ENCODE measurements at regions not wholly inside any gene's neighbourhood (a gene's known extent, or its start where the extent isn't known, plus 50 kb on each side); places are given as distances from the start of the nearest gene placed in this dataset.

DNA sequence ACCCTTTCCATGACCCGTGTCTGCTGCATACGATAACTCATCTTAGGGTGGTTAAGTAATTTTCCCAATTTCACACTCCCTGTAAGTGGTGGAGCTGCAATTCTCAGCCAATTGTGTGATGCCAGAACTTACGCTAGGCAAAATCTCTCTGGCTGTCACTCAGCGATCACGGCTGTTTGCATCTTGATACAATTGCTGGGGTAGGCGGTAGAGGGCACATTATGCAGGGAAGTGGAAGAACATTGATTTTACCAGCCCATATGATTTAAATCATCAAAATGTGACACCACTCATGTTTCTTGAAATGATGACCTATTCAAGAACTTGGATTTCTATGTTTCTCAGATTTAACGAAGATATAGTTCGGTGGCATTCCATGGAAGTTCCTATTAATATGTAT lies 108.7 kb upstream of the ADARB2 start:
- no peak overlapping the region for H3K9ac ChIP-seq (ENCODE audit: low read length)
- no peaks in the 10 kb centered on the region for H3K4me1 ChIP-seq (ENCODE audit: control insufficient read depth, insufficient read depth, low read length)
- H3K36me3 ChIP-seq (ENCODE audit: control insufficient read depth, insufficient read depth, low read length): no peaks in the 10 kb centered on the region

DNA sequence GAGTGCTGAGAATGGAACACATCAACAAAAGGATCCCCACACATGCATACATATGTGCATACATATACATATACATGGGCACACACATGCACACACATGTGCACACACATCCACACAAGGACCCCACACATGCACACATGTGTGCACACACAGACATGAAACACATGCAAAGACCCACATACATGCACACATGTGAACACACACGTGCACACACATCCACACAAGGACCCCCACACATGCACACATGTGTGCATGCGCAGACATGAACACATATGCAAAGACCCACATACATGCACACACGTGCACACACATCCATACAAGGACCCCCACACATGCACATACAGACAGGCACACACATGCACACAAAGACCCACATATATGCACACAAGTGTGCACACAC lies 104.4 kb upstream of the ADARB2 start:
- no peaks in the 10 kb centered on the region; the same call in 1 of the 2 replicates for H3K27me3 ChIP-seq (ENCODE audit: control insufficient read depth, insufficient read depth, low read length)
- no peaks in the 10 kb centered on the region for H3K36me3 ChIP-seq (ENCODE audit: control insufficient read depth, insufficient read depth, low read length)
- no peaks in the 10 kb centered on the region for H3K9me3 ChIP-seq (ENCODE audit: control insufficient read depth, insufficient read depth, low read depth, low read length)
- H3K9ac ChIP-seq (ENCODE audit: low read length): no peak overlapping the region
- H3K4me1 ChIP-seq (ENCODE audit: control insufficient read depth, insufficient read depth, low read length): no peaks in the 10 kb centered on the region
- H3K4me3 ChIP-seq (ENCODE audit: low read depth, low read length): no peak overlapping the region
- H3K27ac ChIP-seq (ENCODE audit: low read depth, low read length): no peak overlapping the region

More for the DNA sequence above, 108.7 kb upstream of the ADARB2 start:
- Histone ChIP-seq H3K27ac (ENCODE audit: low read depth, low read length) (no peak overlapping the region), H3K4me3 (ENCODE audit: low read depth, low read length) (no peak overlapping the region), H3K9me3 (ENCODE audit: control insufficient read depth, insufficient read depth, low read depth, low read length) (no peaks in the 10 kb centered on the region), H3K27me3 (ENCODE audit: control insufficient read depth, insufficient read depth, low read length) (no peaks in the 10 kb centered on the region; the same call in 1 of the 2 replicates)

- no peak overlapping the region for H3K27ac ChIP-seq (ENCODE audit: low read depth, low read length)
- no peak overlapping the region for H3K4me3 ChIP-seq (ENCODE audit: low read depth, low read length)
- H3K36me3 ChIP-seq (ENCODE audit: control insufficient read depth, insufficient read depth, low read length): no peaks in the 10 kb centered on the region
- no peaks in the 10 kb centered on the region for H3K27me3 ChIP-seq (ENCODE audit: control insufficient read depth, insufficient read depth, low read length)
- H3K9me3 ChIP-seq (ENCODE audit: control insufficient read depth, insufficient read depth, low read depth, low read length): peaks cover 3% of the 10 kb centered on the region; the same call in 1 of the 2 replicates
- no peak overlapping the region for H3K9ac ChIP-seq (ENCODE audit: low read length)
- H3K4me1 ChIP-seq (ENCODE audit: control insufficient read depth, insufficient read depth, low read length): no peaks in the 10 kb centered on the region
Observed at GRCh38 chr10:1829712-1830111, 92.4 kb upstream of the ADARB2 start.

- H3K27me3 ChIP-seq (ENCODE audit: control insufficient read depth, insufficient read depth, low read length): no peaks in the 10 kb centered on the region
- no peak overlapping the region for H3K9ac ChIP-seq (ENCODE audit: low read length)
- no peak overlapping the region for H3K27ac ChIP-seq (ENCODE audit: low read depth, low read length)
- no peak overlapping the region for H3K4me3 ChIP-seq (ENCODE audit: low read depth, low read length)
- H3K36me3 ChIP-seq (ENCODE audit: control insufficient read depth, insufficient read depth, low read length): no peaks in the 10 kb centered on the region
- H3K9me3 ChIP-seq (ENCODE audit: control insufficient read depth, insufficient read depth, low read depth, low read length): peaks cover 7% of the 10 kb centered on the region; the same call in 1 of the 2 replicates
- no peaks in the 10 kb centered on the region for H3K4me1 ChIP-seq (ENCODE audit: control insufficient read depth, insufficient read depth, low read length)
Observed at GRCh38 chr10:1824928-1825327, 87.6 kb upstream of the ADARB2 start.

DNA sequence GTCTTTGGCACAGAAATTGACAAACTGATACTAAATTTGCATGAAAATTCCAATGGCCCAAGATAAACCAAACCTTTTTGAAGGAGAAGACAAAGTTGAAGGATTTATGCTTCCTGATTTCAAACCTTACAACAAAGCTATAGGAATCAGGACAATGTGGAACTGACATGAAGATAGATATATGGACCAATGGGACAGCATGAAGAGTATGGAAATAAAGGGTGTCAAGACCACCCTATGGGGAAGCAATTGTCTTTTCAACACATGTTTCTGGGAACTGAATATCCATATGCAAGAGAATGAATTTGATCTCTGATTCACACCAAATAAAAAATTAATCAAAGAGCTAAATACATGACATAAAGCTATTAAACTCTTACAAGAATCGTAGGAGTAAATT lies 77.2 kb upstream of the ADARB2 start:
- no peak overlapping the region for H3K27ac ChIP-seq (ENCODE audit: low read depth, low read length)
- no peak overlapping the region for H3K4me3 ChIP-seq (ENCODE audit: low read depth, low read length)
- H3K9me3 ChIP-seq (ENCODE audit: control insufficient read depth, insufficient read depth, low read depth, low read length): no peaks in the 10 kb centered on the region
- H3K4me1 ChIP-seq (ENCODE audit: control insufficient read depth, insufficient read depth, low read length): no peaks in the 10 kb centered on the region
- H3K36me3 ChIP-seq (ENCODE audit: control insufficient read depth, insufficient read depth, low read length): no peaks in the 10 kb centered on the region
- no peaks in the 10 kb centered on the region for H3K27me3 ChIP-seq (ENCODE audit: control insufficient read depth, insufficient read depth, low read length)
- no peak overlapping the region for H3K9ac ChIP-seq (ENCODE audit: low read length)

- Histone ChIP-seq H3K9ac (ENCODE audit: low read length) (no peak overlapping the region), H3K9me3 (ENCODE audit: control insufficient read depth, insufficient read depth, low read depth, low read length) (no peaks in the 10 kb centered on the region), H3K4me1 (ENCODE audit: control insufficient read depth, insufficient read depth, low read length) (no peaks in the 10 kb centered on the region), H3K36me3 (ENCODE audit: control insufficient read depth, insufficient read depth, low read length) (no peaks in the 10 kb centered on the region), H3K4me3 (ENCODE audit: low read depth, low read length) (no peak overlapping the region), H3K27me3 (ENCODE audit: control insufficient read depth, insufficient read depth, low read length) (no peaks in the 10 kb centered on the region), H3K27ac (ENCODE audit: low read depth, low read length) (no peak overlapping the region)
Observed at GRCh38 chr10:1809139-1809741, 71.9 kb upstream of the ADARB2 start.

DNA sequence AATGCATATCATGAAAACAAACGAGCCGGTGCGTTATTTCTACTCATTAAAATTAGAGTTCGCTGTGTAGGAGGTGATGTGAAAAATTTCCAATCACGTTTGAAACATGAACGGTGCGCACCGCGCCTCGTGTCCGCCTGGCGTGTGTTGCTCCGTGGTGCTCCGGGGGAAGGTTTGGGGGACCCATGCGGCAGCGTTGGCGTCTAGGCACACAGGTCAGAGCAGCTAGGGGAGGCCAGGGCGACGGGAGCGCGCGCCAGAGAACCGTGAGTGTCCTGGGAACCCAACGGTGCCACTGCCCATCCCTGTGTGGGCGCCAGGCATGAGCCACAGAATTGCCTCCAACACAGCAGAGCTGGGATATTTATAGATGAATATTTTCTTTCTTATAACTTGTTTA lies 70.6 kb upstream of the ADARB2 start:
- Histone ChIP-seq H3K9me3 (ENCODE audit: control insufficient read depth, insufficient read depth, low read depth, low read length) (no peaks in the 10 kb centered on the region), H3K4me1 (ENCODE audit: control insufficient read depth, insufficient read depth, low read length) (no peaks in the 10 kb centered on the region), H3K27me3 (ENCODE audit: control insufficient read depth, insufficient read depth, low read length) (no peaks in the 10 kb centered on the region), H3K36me3 (ENCODE audit: control insufficient read depth, insufficient read depth, low read length) (no peaks in the 10 kb centered on the region), H3K27ac (ENCODE audit: low read depth, low read length) (no peak overlapping the region), H3K9ac (ENCODE audit: low read length) (no peak overlapping the region), H3K4me3 (ENCODE audit: low read depth, low read length) (no peak overlapping the region)

DNA sequence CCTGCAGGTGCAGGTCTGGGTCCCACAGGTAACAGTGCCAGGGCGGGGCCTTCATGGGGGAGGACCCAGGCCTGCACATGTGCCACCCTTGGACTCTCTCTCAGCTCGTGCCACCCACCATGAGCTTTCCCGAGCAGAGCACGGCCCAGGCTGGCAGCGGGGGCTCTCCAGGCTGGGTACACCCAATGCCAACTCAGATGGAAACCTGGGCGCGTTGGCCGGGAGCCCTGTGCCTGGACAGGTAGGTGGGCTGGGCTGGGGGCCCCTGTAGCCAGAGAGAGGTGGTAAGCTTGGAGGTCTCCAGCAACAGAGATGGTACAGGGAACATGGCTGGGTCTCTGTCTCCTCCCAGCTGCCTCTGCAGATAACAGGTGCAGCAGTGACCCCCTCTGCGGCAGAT lies 69.9 kb upstream of the ADARB2 start:
- Histone ChIP-seq H3K9ac (ENCODE audit: low read length) (no peak overlapping the region), H3K9me3 (ENCODE audit: control insufficient read depth, insufficient read depth, low read depth, low read length) (no peaks in the 10 kb centered on the region), H3K4me3 (ENCODE audit: low read depth, low read length) (no peak overlapping the region), H3K36me3 (ENCODE audit: control insufficient read depth, insufficient read depth, low read length) (no peaks in the 10 kb centered on the region), H3K4me1 (ENCODE audit: control insufficient read depth, insufficient read depth, low read length) (no peaks in the 10 kb centered on the region), H3K27me3 (ENCODE audit: control insufficient read depth, insufficient read depth, low read length) (no peaks in the 10 kb centered on the region), H3K27ac (ENCODE audit: low read depth, low read length) (no peak overlapping the region)

GRCh38 chr10:1802413-1802812 lies 65.1 kb upstream of the ADARB2 start:
- Histone ChIP-seq H3K4me3 (ENCODE audit: low read depth, low read length) (no peak overlapping the region), H3K36me3 (ENCODE audit: control insufficient read depth, insufficient read depth, low read length) (no peaks in the 10 kb centered on the region), H3K27me3 (ENCODE audit: control insufficient read depth, insufficient read depth, low read length) (no peaks in the 10 kb centered on the region)

GRCh38 chr10:1788401-1788800 lies 51.1 kb upstream of the ADARB2 start:
- Histone ChIP-seq H3K27ac (ENCODE audit: low read depth, low read length) (no peak overlapping the region), H3K9me3 (ENCODE audit: control insufficient read depth, insufficient read depth, low read depth, low read length) (no peaks in the 10 kb centered on the region), H3K4me3 (ENCODE audit: low read depth, low read length) (no peak overlapping the region), H3K4me1 (ENCODE audit: control insufficient read depth, insufficient read depth, low read length) (peaks cover 3% of the 10 kb centered on the region; the same call in 1 of the 2 replicates), H3K36me3 (ENCODE audit: control insufficient read depth, insufficient read depth, low read length) (no peaks in the 10 kb centered on the region), H3K27me3 (ENCODE audit: control insufficient read depth, insufficient read depth, low read length) (no peaks in the 10 kb centered on the region), H3K9ac (ENCODE audit: low read length) (no peak overlapping the region)

More at GRCh38 chr10:1802413-1802812, 65.1 kb upstream of the ADARB2 start:
- no peak overlapping the region for H3K27ac ChIP-seq (ENCODE audit: low read depth, low read length)
- H3K9ac ChIP-seq (ENCODE audit: low read length): no peak overlapping the region
- H3K4me1 ChIP-seq (ENCODE audit: control insufficient read depth, insufficient read depth, low read length): no peaks in the 10 kb centered on the region
- H3K9me3 ChIP-seq (ENCODE audit: control insufficient read depth, insufficient read depth, low read depth, low read length): no peaks in the 10 kb centered on the region

Measured in HUES6 (cell line).